MM.1S (cell line): ENCODE measurements at regions not wholly inside any gene's neighbourhood (a gene's known extent, or its start where the extent isn't known, plus 50 kb on each side); places are given as distances from the start of the nearest gene placed in this dataset.

Experiments
- EZH2phosphoT487 ChIP-seq: fragments of 300-600 bp; sonication (generic); IDR thresholded peaks from 2 replicates; pipeline ENCODE4 v1.6.1; 2018; ENCODE audit warnings: antibody characterized with exemption, low read length
- TF ChIP-seq, protein P1 (sequence below): fragments of 300-600 bp; sonication (generic); IDR thresholded peaks from 2 replicates; pipeline ENCODE4 v1.5.1; 2016; ENCODE audit warnings: antibody characterized with exemption, low read length, mixed read lengths

DNA sequence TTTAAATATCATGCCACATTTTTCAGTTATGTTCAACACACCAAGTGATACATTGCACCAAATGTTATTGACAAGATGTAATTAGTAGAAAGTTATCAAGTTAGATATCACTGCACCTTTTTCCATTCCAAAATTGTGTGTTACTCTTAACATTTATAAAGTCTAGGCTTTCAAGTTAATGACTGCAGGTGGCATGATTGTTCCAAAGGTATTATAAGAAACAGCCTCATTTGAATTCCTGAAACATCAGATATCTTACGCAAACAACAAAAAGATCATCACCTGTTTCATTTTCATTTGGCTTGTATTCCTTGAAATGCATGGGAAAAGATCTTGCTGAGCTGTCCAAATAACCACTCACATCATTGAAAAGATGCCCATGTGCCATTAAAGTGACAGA lies 1528.2 kb upstream of the ZEB2 start:
- TF ChIP-seq, protein P1, sequence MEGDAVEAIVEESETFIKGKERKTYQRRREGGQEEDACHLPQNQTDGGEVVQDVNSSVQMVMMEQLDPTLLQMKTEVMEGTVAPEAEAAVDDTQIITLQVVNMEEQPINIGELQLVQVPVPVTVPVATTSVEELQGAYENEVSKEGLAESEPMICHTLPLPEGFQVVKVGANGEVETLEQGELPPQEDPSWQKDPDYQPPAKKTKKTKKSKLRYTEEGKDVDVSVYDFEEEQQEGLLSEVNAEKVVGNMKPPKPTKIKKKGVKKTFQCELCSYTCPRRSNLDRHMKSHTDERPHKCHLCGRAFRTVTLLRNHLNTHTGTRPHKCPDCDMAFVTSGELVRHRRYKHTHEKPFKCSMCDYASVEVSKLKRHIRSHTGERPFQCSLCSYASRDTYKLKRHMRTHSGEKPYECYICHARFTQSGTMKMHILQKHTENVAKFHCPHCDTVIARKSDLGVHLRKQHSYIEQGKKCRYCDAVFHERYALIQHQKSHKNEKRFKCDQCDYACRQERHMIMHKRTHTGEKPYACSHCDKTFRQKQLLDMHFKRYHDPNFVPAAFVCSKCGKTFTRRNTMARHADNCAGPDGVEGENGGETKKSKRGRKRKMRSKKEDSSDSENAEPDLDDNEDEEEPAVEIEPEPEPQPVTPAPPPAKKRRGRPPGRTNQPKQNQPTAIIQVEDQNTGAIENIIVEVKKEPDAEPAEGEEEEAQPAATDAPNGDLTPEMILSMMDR: no peak
- no peak for TF ChIP-seq EZH2phosphoT487
